Liver (tissue), 8 donors: ENCODE measurements at regions not wholly inside any gene's neighbourhood (a gene's known extent, or its start where the extent isn't known, plus 50 kb on each side); places are given as distances from the start of the nearest gene placed in this dataset.

Experiments used
- DNase-seq: peaks from one replicate; pipeline ENCODE4 v3.0.0-alpha.2; 2017; ENCODE audit warnings: low spot score
- H3K27ac ChIP-seq, 2 donors: one replicate each; pipeline ENCODE4 v1.7.0; 2013; ENCODE audit warnings: inconsistent platforms in 2 of 2, low read length in 2 of 2, control low read depth in 1 of 2, low read depth in 1 of 2, mild to moderate bottlenecking in 1 of 2
- H3K27me3 ChIP-seq, 4 donors: one replicate each; pipeline versions ENCODE4 v1.6.1 to v1.7.0; 2013; ENCODE audit warnings: low read length in 3 of 4, inconsistent platforms in 1 of 4, mild to moderate bottlenecking in 1 of 4, moderate library complexity in 1 of 4; ENCODE audit not compliant: control insufficient read depth in 4 of 4, insufficient read depth in 4 of 4
- H3K36me3 ChIP-seq, 4 donors: one replicate each; pipeline versions ENCODE4 v1.6.1 to v1.7.0; 2013; ENCODE audit warnings: low read length in 3 of 4, mild to moderate bottlenecking in 3 of 4, low read depth in 1 of 4, moderate library complexity in 1 of 4; ENCODE audit not compliant: control insufficient read depth in 4 of 4, insufficient read depth in 3 of 4
- H3K4me1 ChIP-seq, 4 donors: one replicate each; pipeline versions ENCODE4 v1.6.1 to v1.7.0; 2013; ENCODE audit warnings: low read length in 3 of 4, mild to moderate bottlenecking in 3 of 4, moderate library complexity in 1 of 4; ENCODE audit not compliant: control insufficient read depth in 4 of 4, insufficient read depth in 4 of 4
- H3K4me3 ChIP-seq, 3 donors: one replicate each; pipeline versions ENCODE4 v1.6.1 to v1.7.0; 2013; ENCODE audit warnings: low read length in 3 of 3, control low read depth in 1 of 3, low read depth in 1 of 3, mild to moderate bottlenecking in 1 of 3
- H3K9ac ChIP-seq, 2 donors: one replicate each; pipeline ENCODE4 v1.7.0; 2013; ENCODE audit warnings: low read length in 2 of 2, mild to moderate bottlenecking in 2 of 2, moderate library complexity in 2 of 2, control low read depth in 1 of 2, low read depth in 1 of 2
- H3K9me3 ChIP-seq, 4 donors: one replicate each; pipeline versions ENCODE4 v1.6.1 to v1.7.0; 2013; ENCODE audit warnings: low read length in 3 of 4; ENCODE audit not compliant: control insufficient read depth in 4 of 4
- ATF3 ChIP-seq: IDR thresholded peaks from 2 replicates; pipeline ENCODE4 v1.6.1; 2016; ENCODE audit warnings: antibody characterized with exemption
- EGR1 ChIP-seq, 2 donors: IDR thresholded peaks; 2 replicates each; pipeline ENCODE4 v1.6.1; 2016 to 2018; ENCODE audit warnings: antibody characterized with exemption in 2 of 2, low read depth in 2 of 2
- FOXA1 ChIP-seq: IDR thresholded peaks from 2 replicates; pipeline ENCODE4 v1.6.1; 2016; ENCODE audit warnings: antibody characterized with exemption
- GABPA ChIP-seq, 2 donors: IDR thresholded peaks in 1 of 2; conservative IDR thresholded peaks in 1 of 2; 2 replicates each; pipeline ENCODE4 v1.6.1; 2016; ENCODE audit warnings: antibody characterized with exemption in 2 of 2, mild to moderate bottlenecking in 1 of 2, moderate library complexity in 1 of 2
- HNF4A ChIP-seq, 2 donors: conservative IDR thresholded peaks; 2 replicates each; pipeline ENCODE4 v1.6.1; 2016; ENCODE audit warnings: antibody characterized with exemption in 2 of 2, mild to moderate bottlenecking in 2 of 2
- HNF4G ChIP-seq: IDR thresholded peaks from 2 replicates; pipeline ENCODE4 v1.6.1; 2016; ENCODE audit warnings: antibody characterized with exemption
- JUND ChIP-seq, 2 donors: IDR thresholded peaks; 2 replicates each; pipeline ENCODE4 v1.6.1; 2016; ENCODE audit warnings: antibody characterized with exemption in 2 of 2
- RAD21 ChIP-seq, 2 donors: IDR thresholded peaks; 2 replicates each; pipeline ENCODE4 v1.6.1; 2016; ENCODE audit warnings: antibody characterized with exemption in 2 of 2, mild to moderate bottlenecking in 2 of 2
- RXRA ChIP-seq, 2 donors: IDR thresholded peaks; 2 replicates each; pipeline ENCODE4 v1.6.1; 2017 to 2018; ENCODE audit warnings: antibody characterized with exemption in 2 of 2, mild to moderate bottlenecking in 1 of 2
- SP1 ChIP-seq: IDR thresholded peaks from 2 replicates; pipeline ENCODE4 v1.6.1; 2018; ENCODE audit warnings: antibody characterized with exemption, mild to moderate bottlenecking
- TAF1 ChIP-seq: conservative IDR thresholded peaks from 2 replicates; pipeline ENCODE4 v1.6.1; 2016; ENCODE audit warnings: antibody characterized with exemption, mild to moderate bottlenecking
- ZBTB33 ChIP-seq: IDR thresholded peaks from 2 replicates; pipeline ENCODE4 v1.6.1; 2016; ENCODE audit warnings: antibody characterized with exemption
- WGBS: extraction: QIAGEN DNeasy Blood & Tissue Kit; methylation state at CpG from one replicate; pipeline ENCODE4 v1.1.7; 2013; 5-methylcytosine and 5-hydroxymethylcytosine counted together
- TF ChIP-seq, protein P1 (sequence below): fragments of 150-350 bp; IDR thresholded peaks from 2 replicates; pipeline ENCODE4 v1.5.1; 2017; ENCODE audit warnings: improper control_type of control experiment, low read depth, low read length; ENCODE audit not compliant: missing input control
- TF ChIP-seq, protein P2 (sequence below): IDR thresholded peaks from 2 replicates; pipeline ENCODE4 v1.6.1; 2016; ENCODE audit warnings: antibody characterized with exemption, mild to moderate bottlenecking
- donor health status: healthy.
- donor health status: healthy.
- donor health status: healthy.
- donor health status: healthy.
- donor health status: healthy.

DNA sequence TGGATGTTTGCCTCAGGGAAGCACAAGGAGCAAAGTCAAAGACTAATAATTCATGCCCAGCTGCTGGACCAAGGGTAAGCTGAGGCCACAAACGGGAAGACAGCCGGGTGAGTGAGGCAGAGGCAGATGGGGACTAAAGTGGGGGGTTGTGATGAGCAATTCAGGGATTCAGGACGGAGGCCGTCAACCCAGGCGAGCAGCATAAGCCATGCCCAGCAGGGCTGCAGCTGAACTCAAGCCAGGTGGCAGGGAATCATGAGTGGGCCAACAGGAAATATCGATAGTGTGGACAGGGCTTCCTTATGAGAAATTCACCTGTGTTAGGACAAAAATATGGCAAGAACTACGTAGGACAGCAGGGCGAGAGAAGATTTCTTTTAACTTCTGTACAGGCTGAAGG is 246.8 kb downstream of the CDC5L start:
- H3K27ac ChIP-seq: no peak overlapping the region
- H3K9me3 ChIP-seq: no peaks in the 10 kb centered on the region
- no peaks in the 10 kb centered on the region for H3K36me3 ChIP-seq
- H3K4me1 ChIP-seq: no peaks in the 10 kb centered on the region
- H3K4me3 ChIP-seq: no peak overlapping the region
- DNase-seq: no peak
- H3K9ac ChIP-seq: no peak overlapping the region
- peaks cover 0 to 3% (median 0%) of the 10 kb centered on the region in 4 donors for H3K27me3 ChIP-seq
- WGBS: 89% methylated on average over 8 of the region's 8 CpGs
- TF ChIP-seq HNF4G (no peak), RXRA (IDR thresholded peaks at IDR 0.05) (no peak), HNF4A (conservative IDR thresholded peaks at IDR 0.05) (no peak), RAD21 (IDR thresholded peaks at IDR 0.05) (no peak), ZBTB33 (no peak), JUND (IDR thresholded peaks at IDR 0.05) (no peak), ATF3 (no peak)
- TF ChIP-seq, protein P1, sequence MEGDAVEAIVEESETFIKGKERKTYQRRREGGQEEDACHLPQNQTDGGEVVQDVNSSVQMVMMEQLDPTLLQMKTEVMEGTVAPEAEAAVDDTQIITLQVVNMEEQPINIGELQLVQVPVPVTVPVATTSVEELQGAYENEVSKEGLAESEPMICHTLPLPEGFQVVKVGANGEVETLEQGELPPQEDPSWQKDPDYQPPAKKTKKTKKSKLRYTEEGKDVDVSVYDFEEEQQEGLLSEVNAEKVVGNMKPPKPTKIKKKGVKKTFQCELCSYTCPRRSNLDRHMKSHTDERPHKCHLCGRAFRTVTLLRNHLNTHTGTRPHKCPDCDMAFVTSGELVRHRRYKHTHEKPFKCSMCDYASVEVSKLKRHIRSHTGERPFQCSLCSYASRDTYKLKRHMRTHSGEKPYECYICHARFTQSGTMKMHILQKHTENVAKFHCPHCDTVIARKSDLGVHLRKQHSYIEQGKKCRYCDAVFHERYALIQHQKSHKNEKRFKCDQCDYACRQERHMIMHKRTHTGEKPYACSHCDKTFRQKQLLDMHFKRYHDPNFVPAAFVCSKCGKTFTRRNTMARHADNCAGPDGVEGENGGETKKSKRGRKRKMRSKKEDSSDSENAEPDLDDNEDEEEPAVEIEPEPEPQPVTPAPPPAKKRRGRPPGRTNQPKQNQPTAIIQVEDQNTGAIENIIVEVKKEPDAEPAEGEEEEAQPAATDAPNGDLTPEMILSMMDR: no peak

- no peak for DNase-seq
- peaks cover 0 to 3% (median 0%) of the 10 kb centered on the region in 4 donors for H3K27me3 ChIP-seq
- H3K9ac ChIP-seq: no peak overlapping the region
- H3K36me3 ChIP-seq: no peaks in the 10 kb centered on the region
- TF ChIP-seq SP1 (no peak), ZBTB33 (no peak), EGR1 (IDR thresholded peaks at IDR 0.05; ENCODE audit: low read depth in 2 of 2) (no peak), TAF1 (no peak)
- H3K27ac ChIP-seq: no peak overlapping the region
- 77% methylated on average over 4 of the region's 4 CpGs for WGBS
- H3K4me1 ChIP-seq: no peaks in the 10 kb centered on the region
- H3K4me3 ChIP-seq: no peak overlapping the region
- no peaks in the 10 kb centered on the region for H3K9me3 ChIP-seq
These were observed 248.0 kb downstream of the CDC5L start for GRCh38 chr6:44635486-44635885.

DNA sequence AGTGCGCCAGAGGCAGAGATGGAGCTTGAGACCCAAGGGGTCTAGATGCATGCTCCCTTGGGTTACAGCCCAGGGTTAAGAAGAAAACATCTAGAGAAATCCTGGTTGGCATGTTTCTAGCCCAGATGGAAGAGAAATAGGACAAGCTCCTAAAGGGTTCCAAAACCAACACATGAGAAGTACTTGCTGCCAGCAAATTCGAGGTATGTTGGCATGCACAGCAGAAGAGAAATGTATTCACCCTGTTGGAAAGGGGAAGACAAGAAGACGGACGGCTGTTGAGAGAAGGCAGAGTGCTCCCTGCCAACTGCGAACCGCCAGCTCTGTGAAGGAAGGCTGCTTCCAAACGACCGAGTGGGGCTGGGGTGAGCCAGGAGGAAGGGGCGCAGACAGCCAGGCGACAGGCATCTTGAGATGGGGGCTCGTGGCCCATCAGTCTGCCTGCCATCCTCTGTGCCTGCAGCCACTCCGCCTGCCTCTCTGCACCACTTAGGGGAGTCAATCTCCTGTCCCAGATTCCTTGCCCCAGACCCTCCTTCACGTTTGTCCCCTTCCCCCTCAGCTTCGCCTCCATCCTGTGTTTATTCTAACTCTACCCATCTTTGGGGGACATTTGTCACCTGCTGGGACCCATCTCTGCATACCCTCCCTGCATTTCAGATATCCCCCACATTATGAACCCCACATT is 249.2 kb downstream of the CDC5L start:
- Histone ChIP-seq H3K4me3 (no peak overlapping the region), H3K4me1 (no peaks in the 10 kb centered on the region), H3K36me3 (no peaks in the 10 kb centered on the region), H3K27ac (no peak overlapping the region), H3K27me3 (peaks cover 0 to 3% (median 0%) of the 10 kb centered on the region in 4 donors), H3K9ac (no peak overlapping the region), H3K9me3 (no peaks in the 10 kb centered on the region)
- no peak for DNase-seq
- WGBS: 81% methylated on average over 14 of the region's 14 CpGs
- TF ChIP-seq GABPA (IDR thresholded peaks at IDR 0.05 in 1 of 2, conservative IDR thresholded peaks at IDR 0.05 in 1 of 2) (no peak), FOXA1 (no peak), RXRA (IDR thresholded peaks at IDR 0.05) (no peak), SP1 (no peak)
- TF ChIP-seq, protein P1: no peak
- TF ChIP-seq, protein P2, sequence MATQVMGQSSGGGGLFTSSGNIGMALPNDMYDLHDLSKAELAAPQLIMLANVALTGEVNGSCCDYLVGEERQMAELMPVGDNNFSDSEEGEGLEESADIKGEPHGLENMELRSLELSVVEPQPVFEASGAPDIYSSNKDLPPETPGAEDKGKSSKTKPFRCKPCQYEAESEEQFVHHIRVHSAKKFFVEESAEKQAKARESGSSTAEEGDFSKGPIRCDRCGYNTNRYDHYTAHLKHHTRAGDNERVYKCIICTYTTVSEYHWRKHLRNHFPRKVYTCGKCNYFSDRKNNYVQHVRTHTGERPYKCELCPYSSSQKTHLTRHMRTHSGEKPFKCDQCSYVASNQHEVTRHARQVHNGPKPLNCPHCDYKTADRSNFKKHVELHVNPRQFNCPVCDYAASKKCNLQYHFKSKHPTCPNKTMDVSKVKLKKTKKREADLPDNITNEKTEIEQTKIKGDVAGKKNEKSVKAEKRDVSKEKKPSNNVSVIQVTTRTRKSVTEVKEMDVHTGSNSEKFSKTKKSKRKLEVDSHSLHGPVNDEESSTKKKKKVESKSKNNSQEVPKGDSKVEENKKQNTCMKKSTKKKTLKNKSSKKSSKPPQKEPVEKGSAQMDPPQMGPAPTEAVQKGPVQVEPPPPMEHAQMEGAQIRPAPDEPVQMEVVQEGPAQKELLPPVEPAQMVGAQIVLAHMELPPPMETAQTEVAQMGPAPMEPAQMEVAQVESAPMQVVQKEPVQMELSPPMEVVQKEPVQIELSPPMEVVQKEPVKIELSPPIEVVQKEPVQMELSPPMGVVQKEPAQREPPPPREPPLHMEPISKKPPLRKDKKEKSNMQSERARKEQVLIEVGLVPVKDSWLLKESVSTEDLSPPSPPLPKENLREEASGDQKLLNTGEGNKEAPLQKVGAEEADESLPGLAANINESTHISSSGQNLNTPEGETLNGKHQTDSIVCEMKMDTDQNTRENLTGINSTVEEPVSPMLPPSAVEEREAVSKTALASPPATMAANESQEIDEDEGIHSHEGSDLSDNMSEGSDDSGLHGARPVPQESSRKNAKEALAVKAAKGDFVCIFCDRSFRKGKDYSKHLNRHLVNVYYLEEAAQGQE: no peak
